AG04449 (cell line): ENCODE measurements at regions not wholly inside any gene's neighbourhood (a gene's known extent, or its start where the extent isn't known, plus 50 kb on each side); places are given as distances from the start of the nearest gene placed in this dataset.
A peak's percentile ranks its signal among the peaks of the same experiment; 100 is the strongest.

ENCODE experiments used
- CTCF ChIA-PET: fragments of 350-600 bp; formaldehyde crosslinking; extraction: SDS; loops from one replicate; lab custom pipeline; 2021; ENCODE audit warnings: antibody characterized with exemption; lab: Yijun Ruan, JAX
- POLR2A ChIA-PET: fragments of 400-600, 350-600 bp; formaldehyde crosslinking; extraction: SDS; loops from one replicate; lab custom pipeline; 2020; ENCODE audit warnings: antibody characterized with exemption, inconsistent platforms; lab: Yijun Ruan, JAX
- DNase-seq: peaks from one replicate; pipeline ENCODE4 v3.0.0-alpha.2; 2010; ENCODE audit warnings: low read depth, low spot score
- H3K4me3 ChIP-seq: 2 replicates; pipeline ENCODE4 v1.5.1; 2011; ENCODE audit warnings: low read depth, mild to moderate bottlenecking, control low read depth, low read length
- TF ChIP-seq, protein P1 (sequence below): IDR thresholded peaks from one replicate; pipeline ENCODE4 v1.5.1; 2011; ENCODE audit warnings: mild to moderate bottlenecking, moderate library complexity, low read length, control low read depth, inconsistent platforms; ENCODE audit not compliant: insufficient read depth; ENCODE audit errors: missing control alignments

DNA sequence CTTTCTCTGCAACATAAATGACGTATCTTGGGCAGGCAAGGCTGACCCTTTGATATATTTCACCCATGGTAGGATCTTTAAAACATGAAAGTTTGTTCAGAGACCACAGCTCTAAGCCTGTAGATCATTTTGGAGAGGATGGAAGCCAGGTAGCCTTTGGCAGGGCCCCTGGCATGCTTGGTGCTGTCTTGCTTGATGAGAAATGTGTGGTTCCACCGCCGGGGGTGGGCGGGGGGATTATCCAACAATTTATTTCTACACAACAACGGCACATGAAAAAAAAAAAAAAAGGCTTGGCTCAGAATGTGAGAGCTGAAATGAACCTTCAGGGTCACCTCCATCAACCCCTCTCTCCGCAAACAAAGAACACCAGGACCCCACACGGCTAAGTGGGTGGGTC, 112.9 kb upstream of the MBNL2 start:
- TF ChIP-seq, protein P1, sequence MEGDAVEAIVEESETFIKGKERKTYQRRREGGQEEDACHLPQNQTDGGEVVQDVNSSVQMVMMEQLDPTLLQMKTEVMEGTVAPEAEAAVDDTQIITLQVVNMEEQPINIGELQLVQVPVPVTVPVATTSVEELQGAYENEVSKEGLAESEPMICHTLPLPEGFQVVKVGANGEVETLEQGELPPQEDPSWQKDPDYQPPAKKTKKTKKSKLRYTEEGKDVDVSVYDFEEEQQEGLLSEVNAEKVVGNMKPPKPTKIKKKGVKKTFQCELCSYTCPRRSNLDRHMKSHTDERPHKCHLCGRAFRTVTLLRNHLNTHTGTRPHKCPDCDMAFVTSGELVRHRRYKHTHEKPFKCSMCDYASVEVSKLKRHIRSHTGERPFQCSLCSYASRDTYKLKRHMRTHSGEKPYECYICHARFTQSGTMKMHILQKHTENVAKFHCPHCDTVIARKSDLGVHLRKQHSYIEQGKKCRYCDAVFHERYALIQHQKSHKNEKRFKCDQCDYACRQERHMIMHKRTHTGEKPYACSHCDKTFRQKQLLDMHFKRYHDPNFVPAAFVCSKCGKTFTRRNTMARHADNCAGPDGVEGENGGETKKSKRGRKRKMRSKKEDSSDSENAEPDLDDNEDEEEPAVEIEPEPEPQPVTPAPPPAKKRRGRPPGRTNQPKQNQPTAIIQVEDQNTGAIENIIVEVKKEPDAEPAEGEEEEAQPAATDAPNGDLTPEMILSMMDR: no peak
- DNase-seq: no peak
- ChIA-PET CTCF (interaction anchor here (0.6 to 11.7 kb wide), 49 partner anchors 8 to 691 kb away, joined by 3 to 248 read pairs (median 6); partner anchors contain the start of gene MBNL2), POLR2A (interaction anchor here (0.6 to 0.8 kb wide), 2 partner anchors 113 to 115 kb away, joined by 3 read pairs; partner anchors contain the start of gene MBNL2)
- no peak overlapping the region for H3K4me3 ChIP-seq

DNA sequence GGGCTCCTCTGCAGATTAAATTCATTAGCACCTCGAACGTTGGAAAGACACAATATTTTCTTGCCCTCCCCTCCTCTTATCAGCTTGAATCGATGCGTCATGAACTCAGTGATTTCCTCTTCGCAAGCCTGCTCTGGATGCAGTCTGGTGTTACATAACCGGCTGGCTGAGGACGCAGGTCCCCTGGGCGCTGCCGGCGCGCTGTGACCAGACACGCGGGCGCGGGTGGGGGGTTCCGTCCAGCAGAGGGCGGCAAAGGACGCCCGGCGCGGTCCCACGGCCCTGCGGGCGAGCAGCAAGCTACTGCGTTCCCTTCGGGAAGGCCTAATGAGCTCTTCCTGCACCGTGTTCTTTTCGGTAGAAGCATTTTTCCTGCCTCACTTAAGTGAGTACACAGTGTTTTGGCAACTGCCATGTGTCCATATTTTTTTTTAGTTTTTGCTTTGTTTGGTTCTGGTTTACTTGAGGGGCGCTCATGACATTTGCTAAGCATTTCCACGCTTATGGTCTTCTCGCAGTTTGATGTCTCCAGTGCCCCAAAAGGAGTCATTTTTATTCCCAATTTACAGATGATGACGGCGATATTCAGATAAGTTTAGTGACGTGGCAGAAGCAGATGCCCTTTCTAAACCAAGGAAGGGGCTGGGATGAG, 112.2 kb upstream of the MBNL2 start:
- DNase-seq: peak; percentile 52
- CTCF ChIA-PET: interaction anchor here (0.5 to 11.7 kb wide), 69 partner anchors 8 to 690 kb away, joined by 3 to 248 read pairs (median 5); partner anchors contain the start of gene MBNL2
- TF ChIP-seq, protein P1: peak; percentile 98
- POLR2A ChIA-PET: interaction anchor here (0.6 to 0.8 kb wide), 3 partner anchors 77 to 419 kb away, joined by 3 read pairs; no protein-coding TSS in a partner anchor
- peak overlapping the region; percentile 25; the same call in 1 of the 2 replicates for H3K4me3 ChIP-seq

DNA sequence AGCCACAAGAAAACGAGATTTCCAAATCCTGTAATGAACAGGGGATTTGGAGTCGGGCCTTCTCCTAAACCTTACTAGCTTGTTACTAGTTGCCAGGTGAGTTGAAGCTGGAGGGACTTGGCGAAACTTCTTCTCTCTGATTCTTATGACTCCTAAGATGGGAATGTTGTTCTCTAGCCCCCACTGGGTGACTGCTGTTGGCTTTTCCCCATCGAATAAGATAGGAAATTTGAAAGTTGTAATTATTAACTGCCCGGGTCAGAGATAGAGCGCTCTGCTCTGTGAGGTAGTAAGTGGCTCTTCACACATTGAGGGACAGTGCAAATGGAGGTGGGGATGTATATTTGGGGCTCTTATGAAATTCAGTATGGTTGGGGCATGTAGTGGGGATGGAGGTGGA, 111.2 kb upstream of the MBNL2 start:
- TF ChIP-seq, protein P1: no peak
- CTCF ChIA-PET: interaction anchor here (1.0 to 11.7 kb wide), 19 partner anchors 9 to 689 kb away, joined by 3 to 248 read pairs (median 8); partner anchors contain the start of gene MBNL2
- DNase-seq: no peak
- no peak overlapping the region for H3K4me3 ChIP-seq
- POLR2A ChIA-PET: no interaction called here

DNA sequence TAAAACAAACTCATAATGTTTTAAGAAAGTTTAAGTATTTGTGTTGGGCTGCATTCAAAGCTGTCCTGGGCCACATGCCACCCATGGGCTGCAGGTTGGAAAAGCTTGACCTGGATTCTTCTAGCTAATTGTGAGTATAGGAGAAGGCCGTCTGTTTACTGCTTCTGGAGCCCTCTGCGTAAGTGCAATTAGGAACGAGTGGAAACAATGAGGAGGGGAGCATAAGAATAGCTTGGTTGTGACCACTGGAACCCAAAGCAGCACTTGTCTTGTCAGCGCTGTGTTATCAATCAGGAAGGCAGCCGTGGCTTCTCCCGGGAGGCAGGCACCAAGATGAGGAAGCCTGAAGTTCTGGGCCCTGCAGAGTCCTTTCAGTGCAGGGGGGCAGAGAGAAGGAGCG, 110.4 kb upstream of the MBNL2 start:
- CTCF ChIA-PET: interaction anchor here (0.9 to 11.7 kb wide), 8 partner anchors 13 to 274 kb away, joined by 3 to 248 read pairs (median 38); partner anchors contain the start of gene MBNL2
- H3K4me3 ChIP-seq: no peak overlapping the region
- POLR2A ChIA-PET: no interaction called here
- TF ChIP-seq, protein P1: no peak
- no peak for DNase-seq

DNA sequence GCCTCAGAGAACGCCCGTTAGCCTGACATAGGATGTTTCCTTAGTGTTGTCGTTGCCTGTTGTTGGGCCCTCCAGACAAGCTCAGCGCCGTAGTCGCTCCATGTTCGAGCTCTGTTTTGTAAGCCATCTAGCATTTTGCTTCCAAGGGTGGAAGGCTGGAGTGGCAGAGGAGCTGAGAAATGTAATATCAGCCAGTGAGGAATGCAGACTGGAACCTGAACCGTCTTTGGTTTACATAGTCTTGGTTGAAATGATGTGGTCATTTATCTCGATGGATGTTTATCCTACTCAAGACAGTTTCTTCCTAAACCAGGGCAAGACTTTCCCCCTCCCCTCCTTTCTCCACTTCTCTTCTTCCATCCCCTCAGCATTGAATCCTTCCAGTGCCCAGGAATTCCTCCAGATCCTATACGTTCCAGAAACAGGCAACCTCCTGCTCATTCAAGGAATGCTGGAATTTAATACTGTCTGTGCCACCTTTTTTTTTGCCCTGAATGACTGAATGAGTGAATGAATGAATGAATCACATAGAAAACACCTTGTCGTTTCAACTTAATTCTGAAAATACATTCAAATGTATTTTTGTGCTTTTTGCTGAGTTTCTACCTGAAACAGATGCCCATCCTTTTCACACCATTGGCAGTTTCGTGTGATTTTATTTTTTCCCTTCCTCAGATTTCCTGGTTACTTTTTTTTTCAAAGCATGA, 109.5 kb upstream of the MBNL2 start:
- CTCF ChIA-PET: interaction anchor here (4.0 to 11.7 kb wide), 5 partner anchors 12 to 250 kb away, joined by 26 to 248 read pairs (median 133); partner anchors contain the start of gene MBNL2
- POLR2A ChIA-PET: no interaction called here
- H3K4me3 ChIP-seq: no peak overlapping the region
- no peak for DNase-seq
- TF ChIP-seq, protein P1: no peak
